ENCODE measurements at regions not wholly inside any gene's neighbourhood (a gene's known extent, or its start where the extent isn't known, plus 50 kb on each side); places are given as distances from the start of the nearest gene placed in this dataset.

GRCh38 chr9:32704343-32704742 is 68.9 kb upstream of the TAF1L start:
- TF ChIP-seq POLR2A (IDR thresholded peaks at IDR 0.05; ENCODE audit: low read length): no peak
- TF ChIP-seq GATA1 (IDR thresholded peaks at IDR 0.05; ENCODE audit: low read depth, low read length): no peak

Data from erythroblast (primary cell).